ENCODE measurements at regions not wholly inside any gene's neighbourhood (a gene's known extent, or its start where the extent isn't known, plus 50 kb on each side); places are given as distances from the start of the nearest gene placed in this dataset.

- TF ChIP-seq POLR2A (IDR thresholded peaks at IDR 0.05) = no peak
- no peak for TF ChIP-seq CTCF (IDR thresholded peaks at IDR 0.05 in 8 of 11, conservative IDR thresholded peaks at IDR 0.05 in 3 of 11)
- no peak for TF ChIP-seq POLR2AphosphoS5 (IDR thresholded peaks at IDR 0.05)
Measured at GRCh38 chr2:28696261-28696660, 55.4 kb upstream of the PPP1CB start.
